Neural progenitor cell (in vitro differentiated cells): ENCODE measurements at regions not wholly inside any gene's neighbourhood (a gene's known extent, or its start where the extent isn't known, plus 50 kb on each side); places are given as distances from the start of the nearest gene placed in this dataset.

Experiments
- EZH2 ChIP-seq: fragments of 200-600 bp; sonication (generic); IDR thresholded peaks from 2 replicates; pipeline ENCODE4 v1.6.1; 2017; ENCODE audit warnings: antibody characterized with exemption, mild to moderate bottlenecking, moderate library complexity
- EZH2phosphoT487 ChIP-seq: fragments of 200-600 bp; sonication (generic); IDR thresholded peaks from 2 replicates; pipeline ENCODE4 v1.6.1; 2017; ENCODE audit warnings: antibody characterized with exemption
- TF ChIP-seq, protein P1 (sequence below): fragments of 200-600 bp; sonication (generic); IDR thresholded peaks from 2 replicates; pipeline ENCODE4 v1.5.1; 2017; ENCODE audit warnings: antibody characterized with exemption, mild to moderate bottlenecking

DNA sequence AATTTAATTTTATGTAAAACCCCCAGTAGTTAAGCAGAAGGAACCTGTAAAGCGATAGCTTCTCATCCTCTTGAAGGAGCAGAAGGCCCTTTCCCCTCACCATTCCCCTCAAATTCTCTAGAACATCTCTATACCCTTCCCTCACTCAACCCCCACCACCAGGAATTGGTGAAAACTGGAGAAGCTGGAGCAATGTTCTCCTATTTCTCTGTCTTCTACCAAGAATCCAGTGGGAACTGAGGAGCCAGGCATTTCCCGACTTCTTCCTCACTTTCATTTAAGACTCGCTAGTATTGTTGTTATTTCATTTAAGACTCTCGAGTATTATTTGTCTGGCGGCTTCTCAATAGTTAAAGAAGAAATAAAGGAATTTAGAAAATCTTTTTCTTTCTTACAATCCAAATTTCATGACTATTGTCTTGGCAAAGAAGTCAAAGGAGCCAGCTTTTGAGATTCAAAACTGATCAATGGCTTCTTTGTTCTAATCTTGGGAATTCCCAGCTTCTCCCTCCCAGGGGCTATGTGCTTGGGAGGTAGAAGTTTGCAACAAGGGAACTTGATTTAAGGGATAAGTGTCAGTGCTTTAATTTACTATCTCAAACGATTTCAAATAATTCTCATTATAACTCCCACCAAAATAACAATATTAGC lies 253.3 kb upstream of the ADGRL2 start:
- TF ChIP-seq, protein P1, sequence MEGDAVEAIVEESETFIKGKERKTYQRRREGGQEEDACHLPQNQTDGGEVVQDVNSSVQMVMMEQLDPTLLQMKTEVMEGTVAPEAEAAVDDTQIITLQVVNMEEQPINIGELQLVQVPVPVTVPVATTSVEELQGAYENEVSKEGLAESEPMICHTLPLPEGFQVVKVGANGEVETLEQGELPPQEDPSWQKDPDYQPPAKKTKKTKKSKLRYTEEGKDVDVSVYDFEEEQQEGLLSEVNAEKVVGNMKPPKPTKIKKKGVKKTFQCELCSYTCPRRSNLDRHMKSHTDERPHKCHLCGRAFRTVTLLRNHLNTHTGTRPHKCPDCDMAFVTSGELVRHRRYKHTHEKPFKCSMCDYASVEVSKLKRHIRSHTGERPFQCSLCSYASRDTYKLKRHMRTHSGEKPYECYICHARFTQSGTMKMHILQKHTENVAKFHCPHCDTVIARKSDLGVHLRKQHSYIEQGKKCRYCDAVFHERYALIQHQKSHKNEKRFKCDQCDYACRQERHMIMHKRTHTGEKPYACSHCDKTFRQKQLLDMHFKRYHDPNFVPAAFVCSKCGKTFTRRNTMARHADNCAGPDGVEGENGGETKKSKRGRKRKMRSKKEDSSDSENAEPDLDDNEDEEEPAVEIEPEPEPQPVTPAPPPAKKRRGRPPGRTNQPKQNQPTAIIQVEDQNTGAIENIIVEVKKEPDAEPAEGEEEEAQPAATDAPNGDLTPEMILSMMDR = no peak
- TF ChIP-seq EZH2 (no peak), EZH2phosphoT487 (no peak)
